Tibial artery (tissue), 4 donors: ENCODE measurements at regions not wholly inside any gene's neighbourhood (a gene's known extent, or its start where the extent isn't known, plus 50 kb on each side); places are given as distances from the start of the nearest gene placed in this dataset.
A peak's percentile ranks its signal among the peaks of the same experiment; 100 is the strongest.

ENCODE experiments used
- DNase-seq, 2 donors: peaks; one replicate each; pipeline ENCODE4 v3.0.0-alpha.2; 2019
- H3K27ac ChIP-seq, 2 donors: fragments of 200-600 bp; sonication (generic) in 1 of 2; 1 replicate in 1 of 2; 2 replicates in 1 of 2; pipeline ENCODE4 v1.5.1; 2018 to 2019; ENCODE audit warnings: mild to moderate bottlenecking in 1 of 2
- H3K27me3 ChIP-seq, 2 donors: fragments of 200-600 bp; sonication (generic) in 1 of 2; one replicate each; pipeline versions ENCODE4 v1.5.1 to v1.6.0; 2016 to 2019
- H3K36me3 ChIP-seq, 3 donors: fragments of 200-600 bp; sonication (generic) in 2 of 3; one replicate each; pipeline ENCODE4 v1.5.1; 2016 to 2019; ENCODE audit warnings: mild to moderate bottlenecking in 2 of 3
- H3K4me1 ChIP-seq, 4 donors: fragments of 200-600 bp; sonication (generic) in 2 of 4; 1 replicate in 3 of 4; 2 replicates in 1 of 4; pipeline ENCODE4 v1.5.1; 2016 to 2019
- H3K4me3 ChIP-seq, 2 donors: fragments of 200-600 bp; sonication (generic) in 1 of 2; 1 replicate in 1 of 2; 2 replicates in 1 of 2; pipeline ENCODE4 v1.5.1; 2018 to 2019; ENCODE audit warnings: mild to moderate bottlenecking in 2 of 2
- H3K9me3 ChIP-seq, 3 donors: fragments of 200-600 bp; sonication (generic) in 1 of 3; one replicate each; pipeline ENCODE4 v1.5.1; 2016 to 2019
- intact Hi-C: fragments of 100-400 bp; cut with DNase I; formaldehyde crosslinking; loops from one replicate; pipeline ENCODE4 v1.15.0; 2023; ENCODE audit warnings: low total_unique reads
- TF ChIP-seq, protein P1 (sequence below), 2 experiments: fragments of 200-600 bp in 1 of 2; fragments of 450-650 bp in 1 of 2; IDR thresholded peaks; one replicate each; pipeline ENCODE4 v1.5.1; 2017 to 2019; ENCODE audit warnings: antibody characterized with exemption in 2 of 2, mild to moderate bottlenecking in 1 of 2, moderate library complexity in 1 of 2

DNA sequence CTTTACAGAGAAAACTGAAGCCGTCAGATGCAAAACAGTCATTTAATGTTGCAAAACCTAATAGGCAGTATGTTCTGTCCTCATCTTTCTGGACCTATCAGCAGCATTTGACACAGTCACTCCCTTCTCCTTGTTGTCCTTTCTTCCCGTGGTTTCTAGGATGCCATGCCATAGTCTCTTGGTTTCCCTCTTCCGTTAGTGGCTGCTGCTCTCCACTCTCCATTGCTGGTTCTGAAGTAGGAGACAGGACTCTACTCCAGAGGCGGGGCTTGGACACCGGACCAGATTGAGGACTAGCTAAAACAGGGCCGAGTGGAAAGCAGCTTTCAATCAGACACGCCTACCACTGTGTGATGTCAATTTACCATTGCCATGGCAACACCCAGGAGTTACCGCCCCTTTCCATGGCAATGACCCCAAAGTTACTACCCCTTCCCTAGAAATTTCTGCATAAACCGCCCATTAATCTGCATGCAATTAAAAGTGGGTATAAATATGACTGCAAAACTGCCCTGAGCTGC is 88.8 kb upstream of the CCDC160 start:
- Histone ChIP-seq H3K27me3 (no peaks in the 10 kb centered on the region), H3K4me1 (no peaks in the 10 kb centered on the region), H3K27ac (no peak overlapping the region), H3K4me3 (peak overlapping the region; percentile 12 to 33), H3K9me3 (no peaks in the 10 kb centered on the region), H3K36me3 (no peaks in the 10 kb centered on the region)
- intact Hi-C loops, result no loop called here
- no peak for DNase-seq
- TF ChIP-seq, protein P1, sequence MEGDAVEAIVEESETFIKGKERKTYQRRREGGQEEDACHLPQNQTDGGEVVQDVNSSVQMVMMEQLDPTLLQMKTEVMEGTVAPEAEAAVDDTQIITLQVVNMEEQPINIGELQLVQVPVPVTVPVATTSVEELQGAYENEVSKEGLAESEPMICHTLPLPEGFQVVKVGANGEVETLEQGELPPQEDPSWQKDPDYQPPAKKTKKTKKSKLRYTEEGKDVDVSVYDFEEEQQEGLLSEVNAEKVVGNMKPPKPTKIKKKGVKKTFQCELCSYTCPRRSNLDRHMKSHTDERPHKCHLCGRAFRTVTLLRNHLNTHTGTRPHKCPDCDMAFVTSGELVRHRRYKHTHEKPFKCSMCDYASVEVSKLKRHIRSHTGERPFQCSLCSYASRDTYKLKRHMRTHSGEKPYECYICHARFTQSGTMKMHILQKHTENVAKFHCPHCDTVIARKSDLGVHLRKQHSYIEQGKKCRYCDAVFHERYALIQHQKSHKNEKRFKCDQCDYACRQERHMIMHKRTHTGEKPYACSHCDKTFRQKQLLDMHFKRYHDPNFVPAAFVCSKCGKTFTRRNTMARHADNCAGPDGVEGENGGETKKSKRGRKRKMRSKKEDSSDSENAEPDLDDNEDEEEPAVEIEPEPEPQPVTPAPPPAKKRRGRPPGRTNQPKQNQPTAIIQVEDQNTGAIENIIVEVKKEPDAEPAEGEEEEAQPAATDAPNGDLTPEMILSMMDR (IDR thresholded peaks at IDR 0.05), result no peak

DNA sequence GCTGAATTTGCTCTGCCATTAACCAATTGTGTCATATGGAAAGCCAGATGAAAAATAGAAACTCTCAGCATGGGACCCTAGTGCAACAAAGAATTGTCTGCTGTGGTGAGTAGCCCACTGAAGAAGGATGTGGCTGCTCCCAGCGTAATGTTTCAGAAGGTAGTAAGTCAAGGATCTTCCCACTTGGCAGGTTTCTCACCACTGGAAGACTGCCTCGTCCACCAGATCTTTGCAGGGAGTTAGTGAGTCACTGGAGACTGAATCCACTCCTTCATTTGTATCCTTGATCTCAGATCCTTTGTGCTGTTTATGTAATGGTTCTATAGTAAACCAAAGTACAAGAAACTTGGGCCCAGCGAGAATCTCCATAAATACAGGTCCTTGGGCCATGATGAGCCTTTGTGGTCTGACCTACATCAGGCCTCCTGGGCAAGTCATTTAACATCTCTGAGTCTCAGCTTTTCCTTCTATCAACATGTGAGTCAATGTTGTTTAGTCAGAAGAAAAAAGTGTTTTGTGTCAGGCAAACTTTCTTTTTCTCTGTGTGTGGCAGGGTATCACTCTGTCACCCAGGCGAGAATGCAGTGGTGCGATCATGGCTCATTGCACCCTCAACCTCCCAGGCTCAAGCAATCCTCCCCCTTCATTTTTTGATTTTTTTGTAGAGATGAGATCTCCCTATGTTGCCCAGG is 78.0 kb upstream of the CCDC160 start:
- Histone ChIP-seq H3K27ac (no peak overlapping the region), H3K4me1 (no peaks in the 10 kb centered on the region), H3K9me3 (no peaks in the 10 kb centered on the region), H3K4me3 (no peak overlapping the region), H3K36me3 (no peaks in the 10 kb centered on the region), H3K27me3 (no peaks in the 10 kb centered on the region)
- TF ChIP-seq, protein P1 (IDR thresholded peaks at IDR 0.05), result no peak
- no peak for DNase-seq
- intact Hi-C loops, result no loop called here

DNA sequence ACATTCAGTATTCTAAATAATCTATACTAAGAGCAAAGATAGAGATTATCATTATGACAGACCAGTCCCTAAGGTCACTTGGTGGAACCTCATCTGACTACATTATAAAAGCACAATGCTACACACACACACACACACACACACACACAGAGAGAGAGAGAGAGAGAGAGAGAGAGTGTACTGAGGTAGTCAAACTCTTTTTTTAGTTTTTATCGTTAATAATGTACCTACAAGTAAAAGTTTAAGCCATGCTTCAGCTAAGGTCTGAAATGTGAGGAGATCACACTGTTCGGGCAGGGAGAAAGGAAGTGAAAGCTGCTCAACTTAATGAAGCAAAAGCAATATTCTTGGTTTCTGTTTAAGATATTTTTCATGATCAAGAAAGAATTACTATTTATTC is 75.8 kb upstream of the CCDC160 start:
- H3K27ac ChIP-seq, result no peak overlapping the region
- intact Hi-C loops, result no loop called here
- H3K36me3 ChIP-seq, result no peaks in the 10 kb centered on the region
- H3K4me1 ChIP-seq, result no peaks in the 10 kb centered on the region
- no peaks in the 10 kb centered on the region for H3K27me3 ChIP-seq
- no peaks in the 10 kb centered on the region for H3K9me3 ChIP-seq
- TF ChIP-seq, protein P1 (IDR thresholded peaks at IDR 0.05), result no peak
- DNase-seq, result no peak
- H3K4me3 ChIP-seq, result no peak overlapping the region

DNA sequence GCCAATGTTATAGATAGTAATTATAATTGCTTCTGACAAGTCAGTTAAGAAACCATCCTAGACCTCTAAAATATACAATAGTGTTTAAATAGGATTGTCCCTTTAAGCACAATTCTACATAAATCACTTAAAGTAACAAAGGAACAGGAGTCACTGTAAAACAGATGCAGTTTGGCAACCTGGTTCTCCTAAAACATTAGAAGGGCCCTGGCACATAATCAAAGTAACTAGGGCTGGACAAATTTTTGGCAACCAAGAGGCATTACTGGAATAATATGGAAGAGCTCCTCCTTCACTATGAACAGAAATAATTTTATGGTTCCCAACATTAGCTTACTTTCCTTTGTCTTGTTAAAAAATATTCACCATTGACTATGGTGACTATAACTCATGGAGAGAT is 75.0 kb upstream of the CCDC160 start:
- TF ChIP-seq, protein P1 (IDR thresholded peaks at IDR 0.05), result no peak
- intact Hi-C loops, result no loop called here
- Histone ChIP-seq H3K27me3 (no peaks in the 10 kb centered on the region), H3K27ac (no peak overlapping the region), H3K4me1 (no peaks in the 10 kb centered on the region), H3K9me3 (no peaks in the 10 kb centered on the region), H3K4me3 (no peak overlapping the region), H3K36me3 (no peaks in the 10 kb centered on the region)
- no peak for DNase-seq

DNA sequence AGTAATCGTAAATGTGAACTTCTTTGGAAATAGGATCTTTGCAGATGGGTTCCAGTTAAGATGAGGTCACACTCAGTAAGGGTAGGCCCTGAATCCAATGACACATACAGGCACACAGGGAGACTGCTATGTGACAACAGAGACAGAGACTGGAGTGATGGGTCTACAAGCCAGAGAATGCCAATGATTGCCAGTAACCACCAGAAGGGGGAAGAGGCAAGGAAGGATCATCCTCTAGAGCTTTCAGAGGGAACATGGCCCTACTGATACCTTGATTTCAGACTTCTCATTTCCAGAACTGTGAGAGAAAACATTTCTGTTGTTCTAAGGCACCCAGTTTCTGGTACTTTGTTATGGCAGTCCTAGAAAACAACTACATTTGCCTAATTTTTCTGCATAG is 73.1 kb upstream of the CCDC160 start:
- Histone ChIP-seq H3K27me3 (no peaks in the 10 kb centered on the region), H3K4me3 (no peak overlapping the region), H3K27ac (no peak overlapping the region), H3K9me3 (no peaks in the 10 kb centered on the region), H3K36me3 (no peaks in the 10 kb centered on the region), H3K4me1 (no peaks in the 10 kb centered on the region)
- TF ChIP-seq, protein P1 (IDR thresholded peaks at IDR 0.05), result no peak
- no peak for DNase-seq
- intact Hi-C loops, result no loop called here
